HS-5 (cell line): ENCODE measurements at regions not wholly inside any gene's neighbourhood (a gene's known extent, or its start where the extent isn't known, plus 50 kb on each side); places are given as distances from the start of the nearest gene placed in this dataset.

ENCODE experiments used
- DNase-seq: peaks from one replicate; pipeline ENCODE4 v3.0.0-alpha.2; 2012; ENCODE audit warnings: low read depth

DNA sequence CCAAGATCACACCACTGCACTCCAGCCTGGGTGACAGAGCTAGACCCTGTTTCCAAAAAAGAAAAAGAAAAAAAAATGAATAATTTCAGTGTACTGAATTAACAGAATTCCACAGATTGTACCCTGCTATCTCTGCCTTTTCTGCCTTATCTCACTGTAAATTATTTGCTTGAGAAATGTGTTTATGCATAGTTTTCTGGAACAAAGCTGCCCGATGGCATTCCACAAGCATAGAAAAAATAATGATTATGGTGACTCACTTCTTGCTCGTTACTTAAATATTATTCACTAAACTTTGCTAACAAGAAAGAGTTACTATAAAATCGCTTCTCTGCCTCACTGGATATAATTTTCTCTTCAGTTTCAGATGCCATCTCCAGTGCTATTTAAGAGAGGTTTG is 88.7 kb upstream of the FAM169A start:
- no peak for DNase-seq

- no peak for DNase-seq
These were observed 87.9 kb upstream of the FAM169A start for GRCh38 chr5:74953937-74954720.

- no peak for DNase-seq
These were observed 87.4 kb upstream of the FAM169A start for GRCh38 chr5:74953554-74953936.

DNA sequence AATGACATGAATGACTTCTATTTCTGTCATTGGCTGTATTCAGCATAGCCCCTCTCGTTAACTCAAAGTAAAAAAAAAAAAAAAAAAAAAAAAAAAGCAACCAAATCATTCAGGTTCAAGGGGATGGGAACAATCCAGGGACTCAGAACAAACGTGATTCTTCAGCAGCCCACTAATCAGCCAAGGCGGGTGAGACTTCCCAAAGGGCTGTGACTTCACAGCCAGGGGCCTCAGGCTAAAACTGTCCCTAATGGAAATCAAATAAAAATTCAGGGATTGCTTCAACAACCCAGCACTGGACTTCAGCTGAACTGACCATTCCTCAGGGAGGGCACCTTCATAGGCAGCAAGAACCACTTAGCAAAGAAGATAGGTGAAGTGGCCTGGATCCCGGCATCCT is 86.2 kb upstream of the FAM169A start:
- DNase-seq = no peak

DNA sequence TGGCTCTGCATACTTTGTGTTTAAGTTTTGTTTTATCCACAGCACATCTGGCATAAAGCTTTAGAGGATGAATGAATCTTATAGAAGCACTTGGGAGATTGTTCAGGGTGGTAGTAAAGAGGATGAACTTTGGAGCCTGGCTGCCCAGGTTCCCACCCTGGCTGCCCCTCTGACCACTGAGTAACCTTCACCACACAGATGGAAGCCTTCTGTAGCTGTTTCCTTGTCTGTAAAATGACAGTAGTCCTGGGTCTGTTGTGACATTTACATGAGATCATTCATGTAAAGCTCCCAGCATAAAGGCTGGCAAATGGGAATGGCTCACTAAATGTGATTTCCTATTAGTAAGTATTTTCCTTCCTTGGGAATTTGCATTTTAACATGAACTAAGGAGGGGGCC is 85.7 kb upstream of the FAM169A start:
- DNase-seq = no peak

- DNase-seq = no peak
These were observed 84.8 kb upstream of the FAM169A start for GRCh38 chr5:74950836-74951515.

GRCh38 chr5:74949976-74950375 is 83.8 kb upstream of the FAM169A start:
- no peak for DNase-seq

DNA sequence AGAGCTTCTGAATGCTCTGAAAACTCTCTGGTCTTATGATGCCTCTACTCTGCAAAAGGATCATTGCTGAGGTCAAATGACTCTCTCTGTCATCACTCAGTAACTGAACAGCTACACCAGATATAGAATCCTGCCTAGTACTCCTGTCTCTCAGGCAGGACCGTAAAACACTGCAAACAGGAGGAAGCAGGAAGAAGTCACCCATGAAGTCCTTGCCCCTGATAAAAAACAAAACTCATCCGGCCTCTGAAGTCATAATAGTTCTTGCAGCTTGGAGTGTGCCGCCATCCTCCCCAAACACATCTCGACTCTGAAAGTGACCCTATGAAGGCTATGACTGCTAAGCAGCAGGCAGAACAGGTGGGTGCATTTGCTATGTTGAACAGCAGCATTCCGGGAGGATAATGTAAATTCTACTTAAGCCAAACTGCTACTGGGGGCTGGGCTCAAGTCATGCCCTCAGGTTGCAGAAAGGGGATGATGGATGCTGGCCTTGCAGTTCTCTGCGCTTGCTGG is 81.9 kb upstream of the FAM169A start:
- no peak for DNase-seq

DNA sequence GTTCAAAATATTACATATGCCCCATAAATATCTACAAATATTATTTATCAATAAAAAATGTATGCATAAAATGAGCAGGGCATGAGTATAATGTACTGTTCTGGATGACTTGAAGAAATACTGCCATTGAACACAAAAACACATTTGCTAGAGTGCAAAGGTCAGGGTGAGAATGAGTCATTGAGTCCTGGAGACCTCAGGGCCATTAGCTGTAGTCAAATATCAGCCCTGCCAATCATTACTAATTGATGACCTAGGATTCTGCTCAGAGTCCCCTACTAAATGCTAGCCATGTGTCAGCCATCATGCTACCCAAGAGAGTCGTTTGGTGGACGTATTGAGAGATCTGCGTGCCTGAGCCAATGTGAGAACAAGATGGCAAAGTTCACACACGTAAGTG is 80.3 kb upstream of the FAM169A start:
- DNase-seq = no peak

DNA sequence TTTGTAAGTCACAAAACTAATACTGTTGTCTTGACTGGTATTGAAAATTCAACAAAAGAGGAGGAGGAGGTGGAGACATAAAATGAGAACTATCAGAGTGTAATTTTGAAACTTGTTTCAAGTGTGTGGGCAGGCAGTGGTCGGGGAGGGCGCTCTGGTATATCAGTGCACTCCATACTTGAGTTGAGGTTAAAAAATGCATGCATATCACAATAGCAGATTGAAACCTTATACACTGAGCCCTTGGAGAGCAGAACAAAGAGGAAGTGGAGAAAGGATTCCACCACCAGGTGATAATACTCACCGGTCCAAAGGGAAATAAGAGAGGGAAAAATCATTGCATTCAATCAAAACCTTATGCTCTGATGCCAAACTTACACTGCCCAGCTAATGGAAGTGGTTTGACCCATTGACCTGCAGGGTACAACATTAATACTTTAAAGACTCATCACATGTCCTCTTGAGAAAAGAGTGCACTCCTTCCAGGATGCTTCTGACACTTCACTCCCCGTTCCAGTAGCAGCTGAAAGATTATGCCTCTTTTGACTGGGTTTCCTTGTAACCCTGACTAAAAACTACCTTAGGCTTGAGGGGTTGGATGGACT is 79.5 kb upstream of the FAM169A start:
- no peak for DNase-seq

GRCh38 chr5:74943905-74944304 is 77.7 kb upstream of the FAM169A start:
- no peak for DNase-seq

DNA sequence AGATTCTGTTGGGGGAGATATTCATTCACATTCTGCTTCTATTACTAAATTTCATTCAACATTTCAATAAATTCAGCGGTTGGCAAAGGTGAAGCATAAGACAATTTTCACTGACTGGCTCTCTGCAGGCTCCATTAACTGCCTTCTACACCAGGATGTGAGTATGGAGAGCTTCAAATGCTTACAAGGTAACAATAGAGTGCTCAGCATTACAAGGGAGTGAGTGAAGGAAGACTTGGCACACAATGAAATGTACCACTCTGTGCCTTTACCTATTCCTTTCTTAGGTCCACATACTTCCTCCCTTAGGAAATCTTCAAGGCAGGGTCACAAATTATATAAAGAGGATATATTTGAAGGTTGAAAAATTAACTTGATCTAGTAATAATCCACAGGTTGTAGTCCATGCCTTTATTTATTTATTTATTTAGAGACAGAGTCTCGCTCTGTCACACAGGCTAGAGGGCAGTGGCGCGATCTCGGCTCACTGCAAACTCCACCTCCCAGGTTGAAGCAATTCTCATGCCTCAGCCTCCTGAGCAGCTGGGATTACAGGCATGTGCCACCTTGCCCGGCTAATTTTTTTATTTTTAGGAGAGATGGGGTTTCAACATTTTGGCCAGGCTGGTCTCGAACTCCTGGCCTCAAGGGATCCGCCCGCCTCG is 76.6 kb upstream of the FAM169A start:
- DNase-seq = no peak

- no peak for DNase-seq
These were observed 74.7 kb upstream of the FAM169A start for GRCh38 chr5:74940782-74941353.

GRCh38 chr5:74938250-74938933 is 72.2 kb upstream of the FAM169A start:
- DNase-seq = no peak

- no peak for DNase-seq
These were observed 69.5 kb upstream of the FAM169A start for GRCh38 chr5:74935752-74936091.

DNA sequence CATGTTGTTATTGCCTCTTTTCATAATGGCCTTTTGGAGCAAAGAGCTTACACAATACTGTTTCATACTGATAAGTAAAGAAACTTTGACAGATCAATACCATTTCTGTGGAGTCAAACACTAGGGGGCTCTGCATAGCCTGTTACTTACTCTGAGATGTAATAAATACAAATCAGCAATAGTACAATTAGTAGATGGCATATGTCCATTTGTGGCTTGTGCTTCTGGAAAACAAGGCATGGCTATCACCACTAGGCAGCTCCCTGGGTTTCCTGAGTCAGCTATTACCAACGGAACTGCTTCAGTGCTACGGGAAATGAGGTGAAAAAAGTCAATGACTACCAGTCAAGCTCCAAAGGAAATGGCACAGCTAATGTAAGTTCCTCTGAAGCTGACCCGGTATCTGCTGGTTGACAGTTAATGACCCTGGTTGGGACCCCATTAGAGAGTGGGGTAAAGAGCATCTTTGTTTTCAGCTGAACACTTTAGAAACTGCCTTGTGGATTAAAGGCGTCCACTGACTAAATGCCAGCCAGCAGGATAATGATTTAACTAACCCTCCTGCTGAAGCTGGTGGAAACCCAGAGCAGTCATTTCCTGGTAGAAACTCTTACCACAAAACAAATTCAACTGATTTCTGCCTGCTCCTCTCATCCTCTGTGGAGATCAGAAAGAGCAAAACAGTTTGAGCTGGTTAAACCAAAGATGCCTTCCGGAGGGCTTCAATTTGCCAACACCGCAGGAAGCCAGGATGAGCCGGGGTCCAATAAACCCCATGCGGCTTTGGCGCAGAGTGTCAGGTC is 69.0 kb upstream of the FAM169A start:
- DNase-seq = no peak

GRCh38 chr5:74927336-74927735 is 61.1 kb upstream of the FAM169A start:
- no peak for DNase-seq

DNA sequence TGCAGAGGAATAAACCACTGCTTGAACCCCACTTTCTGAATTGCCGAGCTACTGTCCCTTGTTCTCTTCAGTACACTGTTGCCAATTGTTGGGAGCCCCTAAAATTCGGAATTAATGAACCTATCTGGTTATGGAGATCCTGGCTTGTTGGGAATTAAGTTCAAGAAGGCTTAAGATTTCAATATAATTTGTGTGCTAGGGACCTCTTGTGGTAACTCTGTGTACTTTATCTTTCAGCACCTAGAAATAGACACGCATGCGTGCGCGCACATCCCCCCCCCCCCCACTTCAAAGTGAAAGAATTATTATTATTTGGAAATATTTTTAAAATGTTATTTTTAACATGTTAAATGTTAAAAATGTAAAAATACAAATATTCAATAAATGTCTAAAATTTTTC is 53.3 kb upstream of the FAM169A start:
- DNase-seq = peak; percentile 20

GRCh38 chr5:74919041-74919440 is 52.9 kb upstream of the FAM169A start:
- no peak for DNase-seq

GRCh38 chr5:74918232-74918669 is 52.1 kb upstream of the FAM169A start:
- no peak for DNase-seq
